ENCODE measurements at regions not wholly inside any gene's neighbourhood (a gene's known extent, or its start where the extent isn't known, plus 50 kb on each side); places are given as distances from the start of the nearest gene placed in this dataset.

DNA sequence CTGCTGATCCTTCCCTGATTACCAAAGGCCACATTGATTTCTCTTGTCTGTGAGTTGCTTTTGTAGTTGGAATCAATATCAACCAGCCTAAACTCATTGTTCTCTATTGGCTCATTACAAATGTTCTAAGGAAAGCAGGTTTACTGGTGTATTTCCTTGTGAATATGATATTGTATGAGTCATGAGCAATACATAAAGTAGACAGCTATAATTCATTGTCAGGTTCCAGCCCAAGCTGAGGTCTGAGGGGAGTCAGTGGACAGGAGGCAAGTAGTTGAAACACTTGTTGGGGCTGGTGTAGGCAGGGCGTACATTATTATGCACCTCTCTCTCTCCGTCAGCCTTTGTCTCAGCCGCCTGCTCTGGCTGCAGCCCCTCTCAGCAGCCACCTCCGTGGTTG lies 451.7 kb downstream of the IPMK start:
- Mint-ChIP-seq H3K36me3 (peaks cover 0 to 5% of the 10 kb centered on the region in 2 donors), H3K9me3 (peaks cover 8 to 11% of the 10 kb centered on the region in 2 donors), H3K27ac (no peak overlapping the region)
- no peak for DNase-seq (ENCODE audit: low spot score in 2 of 2)
- no peak for ATAC-seq

DNA sequence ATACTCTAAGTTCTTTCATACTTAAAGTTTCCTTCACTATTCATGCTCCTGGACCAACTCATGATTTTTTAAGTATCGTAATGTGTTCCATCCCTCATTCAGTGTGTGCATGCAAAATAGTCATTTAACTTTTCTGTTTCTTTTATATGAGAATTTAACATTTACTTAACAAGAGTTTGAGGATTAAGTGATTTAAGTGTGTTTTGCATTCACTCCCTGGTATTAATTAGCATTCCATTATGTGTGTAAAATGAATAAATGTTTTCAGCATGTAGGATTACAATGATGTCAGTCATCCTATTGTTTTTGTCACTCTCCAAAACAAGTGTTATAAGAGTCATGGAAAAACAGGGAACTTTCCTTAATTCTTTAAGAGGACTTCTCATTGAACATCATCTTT lies 457.7 kb downstream of the IPMK start:
- no peaks in the 10 kb centered on the region for H3K9me3 Mint-ChIP-seq
- no peak overlapping the region for H3K27ac Mint-ChIP-seq
- ATAC-seq: no peak
- no peaks in the 10 kb centered on the region for H3K36me3 Mint-ChIP-seq
- DNase-seq (ENCODE audit: low spot score in 2 of 2): no peak

DNA sequence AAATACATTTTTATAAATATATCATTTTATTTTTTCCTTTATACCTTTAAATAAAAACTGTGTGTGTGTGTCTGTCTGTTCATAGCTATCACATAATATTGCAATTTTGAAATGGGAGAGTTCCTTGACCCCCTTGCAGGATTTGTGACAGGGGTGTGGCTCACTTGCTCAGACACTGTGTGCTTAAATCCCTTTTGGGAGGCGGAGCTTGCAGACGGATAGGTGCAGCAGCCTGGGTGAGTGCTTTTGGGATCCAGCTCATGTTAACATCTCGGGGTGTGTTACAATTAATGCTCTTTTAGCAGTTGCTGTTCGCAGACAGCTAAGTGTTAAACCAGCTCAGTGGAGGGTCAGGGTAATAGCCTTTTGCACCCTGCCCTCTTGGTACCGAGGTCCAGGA lies 459.8 kb downstream of the IPMK start:
- no peaks in the 10 kb centered on the region for H3K36me3 Mint-ChIP-seq
- no peaks in the 10 kb centered on the region for H3K9me3 Mint-ChIP-seq
- no peak for ATAC-seq
- no peak overlapping the region for H3K27ac Mint-ChIP-seq
- DNase-seq (ENCODE audit: low spot score in 2 of 2): no peak

DNA sequence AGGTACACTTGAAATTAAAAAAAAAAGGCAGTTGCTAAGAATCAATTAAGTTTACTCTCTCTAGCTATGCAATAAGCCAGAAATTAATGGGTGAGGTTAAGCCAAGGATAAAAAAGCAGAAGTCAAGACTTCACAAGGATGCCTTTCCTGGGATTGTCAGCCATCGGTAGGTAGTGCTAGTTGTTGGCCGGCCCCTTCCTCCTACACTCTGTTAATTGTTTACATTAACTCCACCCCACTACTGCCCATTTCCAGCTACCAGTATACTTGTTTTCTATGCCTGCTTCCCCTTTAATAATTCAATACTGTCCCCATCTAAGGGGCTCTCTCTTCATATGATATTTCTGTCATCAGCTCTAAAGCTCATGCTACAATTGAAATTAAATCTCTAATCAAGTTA lies 461.0 kb downstream of the IPMK start:
- H3K9me3 Mint-ChIP-seq: peaks cover 0 to 2% of the 10 kb centered on the region in 2 donors
- H3K27ac Mint-ChIP-seq: no peak overlapping the region
- no peaks in the 10 kb centered on the region for H3K36me3 Mint-ChIP-seq
- no peak for DNase-seq (ENCODE audit: low spot score in 2 of 2)
- no peak for ATAC-seq

DNA sequence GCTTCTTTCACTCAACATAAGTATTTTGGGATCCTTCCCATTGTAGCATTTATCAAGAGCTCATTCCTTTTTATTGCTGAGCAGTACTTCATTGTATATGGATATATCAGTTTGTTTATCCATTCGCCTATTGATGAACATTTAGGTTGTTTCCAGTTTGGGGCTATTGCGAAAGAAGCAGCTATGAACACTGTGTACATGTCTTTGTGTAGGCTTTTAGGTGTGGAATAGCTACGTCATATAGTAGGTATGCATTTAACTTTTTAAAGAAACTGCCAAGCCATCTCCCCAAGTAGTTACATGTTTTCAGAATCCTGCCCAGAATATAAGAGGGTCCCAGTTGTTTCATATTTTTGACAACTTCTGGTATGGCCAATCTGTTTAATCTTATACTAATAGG lies 468.1 kb downstream of the IPMK start:
- H3K36me3 Mint-ChIP-seq: no peaks in the 10 kb centered on the region
- ATAC-seq: no peak
- DNase-seq (ENCODE audit: low spot score in 2 of 2): no peak
- H3K27ac Mint-ChIP-seq: no peak overlapping the region
- peaks cover 0 to 6% of the 10 kb centered on the region in 2 donors for H3K9me3 Mint-ChIP-seq

DNA sequence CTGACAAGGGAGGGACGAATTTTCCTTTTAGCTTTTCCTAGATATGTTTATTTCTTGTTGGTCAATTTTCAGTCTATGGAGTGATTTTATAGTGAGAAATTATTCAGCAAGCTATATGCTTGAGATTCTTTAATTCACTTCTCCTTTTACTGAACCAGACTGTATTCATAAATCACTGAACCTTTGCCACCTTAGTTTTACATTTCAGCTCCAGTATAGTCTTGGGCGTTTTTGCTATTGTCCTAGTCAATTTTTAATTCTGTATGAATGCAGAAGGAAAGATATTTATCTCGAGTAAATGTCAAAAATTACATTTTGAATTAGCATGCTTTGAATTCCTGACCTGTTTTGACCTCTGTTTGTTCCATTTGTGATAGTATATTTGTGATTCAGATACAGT lies 468.9 kb downstream of the IPMK start:
- no peak for ATAC-seq
- H3K36me3 Mint-ChIP-seq: no peaks in the 10 kb centered on the region

DNA sequence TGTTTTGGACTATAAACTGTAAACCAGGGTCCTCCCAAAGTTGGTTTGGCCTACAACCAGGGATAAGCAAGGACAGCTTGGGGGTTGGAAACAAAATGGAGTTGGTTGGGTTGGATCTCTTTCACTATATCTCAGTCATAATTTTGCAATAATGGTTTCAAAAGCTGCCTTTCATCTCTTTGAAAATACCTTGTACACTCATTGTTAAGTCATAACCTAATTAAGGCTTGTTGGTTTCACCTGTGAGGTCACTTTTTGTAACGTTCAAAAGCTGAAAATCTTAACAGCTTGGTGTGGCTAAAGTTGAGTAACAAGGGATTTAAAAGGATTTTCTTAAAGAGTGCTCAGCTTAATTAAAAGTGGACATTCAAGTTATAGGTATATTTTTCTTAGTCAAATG lies 476.1 kb downstream of the IPMK start:
- Mint-ChIP-seq H3K9me3 (peaks cover 5 to 15% of the 10 kb centered on the region in 2 donors), H3K27ac (no peak overlapping the region), H3K36me3 (no peaks in the 10 kb centered on the region)
- no peak for ATAC-seq
- no peak for DNase-seq (ENCODE audit: low spot score in 2 of 2)

More for the DNA sequence above, 468.9 kb downstream of the IPMK start:
- Mint-ChIP-seq H3K27ac (no peak overlapping the region), H3K9me3 (peaks cover 0 to 6% of the 10 kb centered on the region in 2 donors)
- DNase-seq (ENCODE audit: low spot score in 2 of 2): no peak

DNA sequence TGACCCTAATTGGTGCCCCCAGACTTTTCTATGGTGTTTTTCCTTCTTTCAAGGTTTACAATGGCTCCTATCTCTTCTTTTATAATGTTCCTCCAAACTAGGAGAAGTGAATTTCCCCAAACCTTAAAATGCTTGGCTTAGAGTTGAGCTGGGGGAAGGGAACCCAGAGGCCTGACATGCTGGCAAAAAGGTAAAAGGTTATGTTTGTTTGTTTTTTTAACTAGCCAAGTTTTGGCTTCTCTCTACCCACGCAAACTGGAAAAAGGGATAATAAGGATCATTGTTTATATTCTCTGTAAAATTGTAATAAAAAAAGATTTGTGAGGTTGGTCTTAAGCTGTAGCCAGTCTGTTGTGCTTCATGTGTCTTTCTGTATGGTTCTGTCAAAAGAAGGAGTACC lies 477.0 kb downstream of the IPMK start:
- DNase-seq (ENCODE audit: low spot score in 2 of 2) (no peak), ATAC-seq (no peak)
- peaks cover 5 to 15% of the 10 kb centered on the region in 2 donors for H3K9me3 Mint-ChIP-seq
- no peaks in the 10 kb centered on the region for H3K36me3 Mint-ChIP-seq
- no peak overlapping the region for H3K27ac Mint-ChIP-seq

DNA sequence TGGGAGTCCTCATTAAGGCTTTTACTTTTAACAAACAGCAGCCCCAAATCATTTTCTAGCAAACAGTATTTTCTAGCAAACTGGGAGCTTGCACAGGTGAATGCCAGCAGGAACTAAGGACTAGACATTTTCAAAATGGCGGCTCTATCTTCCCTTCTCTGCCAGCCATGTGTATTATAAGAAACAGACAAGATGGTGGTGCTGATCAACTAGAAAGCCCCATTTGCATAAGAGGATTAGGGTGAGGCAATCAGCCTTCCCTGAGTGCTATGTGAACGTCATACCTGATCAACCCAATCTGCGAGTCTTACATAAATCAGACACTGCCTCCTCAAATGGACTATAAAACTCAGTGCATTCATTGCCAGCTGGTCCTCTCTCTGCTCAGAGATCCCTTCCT lies 479.6 kb downstream of the IPMK start:
- no peak for DNase-seq (ENCODE audit: low spot score in 2 of 2)
- no peak overlapping the region for H3K27ac Mint-ChIP-seq
- H3K36me3 Mint-ChIP-seq: no peaks in the 10 kb centered on the region
- ATAC-seq: no peak
- H3K9me3 Mint-ChIP-seq: peaks cover 5 to 15% of the 10 kb centered on the region in 2 donors

DNA sequence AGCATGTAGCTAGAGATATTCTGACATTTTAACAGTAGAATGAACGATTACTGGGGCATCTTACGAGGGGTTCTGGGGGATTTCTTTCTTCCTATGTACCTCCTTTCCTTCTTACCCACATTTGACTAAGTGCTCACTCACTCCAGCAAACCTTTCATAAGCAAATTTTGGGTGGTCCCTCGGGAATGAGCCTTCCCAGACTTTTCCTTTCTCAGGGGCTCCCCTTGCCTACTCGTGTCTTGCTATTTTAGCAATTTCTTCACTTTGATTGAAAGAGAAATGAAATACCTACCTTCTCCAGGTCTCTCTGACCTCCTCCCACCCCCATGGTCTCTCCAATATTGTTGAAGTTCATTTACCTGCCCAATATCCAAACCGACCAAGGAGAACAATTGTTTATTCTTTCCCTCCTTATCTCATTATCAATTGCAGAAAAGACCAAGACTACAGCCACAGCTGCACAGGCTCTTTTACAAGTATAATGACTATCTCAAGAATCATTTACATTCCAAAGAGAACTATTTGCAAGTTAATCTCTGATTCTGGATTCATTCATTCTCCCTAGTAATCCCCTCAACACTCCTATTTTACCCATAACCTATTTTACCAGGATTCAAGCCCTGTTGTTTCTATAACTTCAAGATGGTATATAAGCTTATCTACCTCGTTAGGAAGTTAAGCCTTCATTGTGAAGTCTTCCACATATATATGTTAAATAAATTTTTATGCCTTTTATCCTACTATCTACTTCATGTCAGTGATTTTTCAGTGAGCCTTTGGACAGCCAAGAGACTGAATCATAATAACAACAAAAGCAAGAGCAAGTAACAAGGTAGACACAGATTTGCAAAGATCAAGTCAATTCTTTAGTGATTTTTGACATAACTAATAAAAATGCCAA lies 480.6 kb downstream of the IPMK start:
- no peak for ATAC-seq
- Mint-ChIP-seq H3K36me3 (no peaks in the 10 kb centered on the region), H3K27ac (no peak overlapping the region), H3K9me3 (peaks cover 5 to 15% of the 10 kb centered on the region in 2 donors)
- no peak for DNase-seq (ENCODE audit: low spot score in 2 of 2)

DNA sequence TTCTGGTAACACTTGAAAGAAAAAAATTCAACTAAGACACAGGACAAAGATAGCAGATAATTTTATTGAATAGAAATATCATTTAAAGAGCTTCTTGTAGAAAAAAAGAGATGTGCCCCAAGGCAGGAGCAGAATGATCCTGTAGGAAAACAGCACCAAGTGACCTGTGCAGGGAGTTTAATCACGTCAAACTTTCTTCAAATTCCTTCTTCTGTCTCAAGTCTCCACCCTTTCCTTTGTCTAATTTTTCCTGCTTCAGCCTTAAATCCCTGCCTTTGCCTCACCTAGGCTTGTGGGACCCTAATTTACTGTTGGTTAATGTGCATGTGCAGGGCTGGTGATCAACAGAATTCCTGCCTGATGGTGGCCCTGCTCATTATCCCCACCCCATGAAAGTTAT lies 481.4 kb downstream of the IPMK start:
- peaks cover 5 to 21% of the 10 kb centered on the region in 2 donors for H3K9me3 Mint-ChIP-seq
- H3K36me3 Mint-ChIP-seq: no peaks in the 10 kb centered on the region

DNA sequence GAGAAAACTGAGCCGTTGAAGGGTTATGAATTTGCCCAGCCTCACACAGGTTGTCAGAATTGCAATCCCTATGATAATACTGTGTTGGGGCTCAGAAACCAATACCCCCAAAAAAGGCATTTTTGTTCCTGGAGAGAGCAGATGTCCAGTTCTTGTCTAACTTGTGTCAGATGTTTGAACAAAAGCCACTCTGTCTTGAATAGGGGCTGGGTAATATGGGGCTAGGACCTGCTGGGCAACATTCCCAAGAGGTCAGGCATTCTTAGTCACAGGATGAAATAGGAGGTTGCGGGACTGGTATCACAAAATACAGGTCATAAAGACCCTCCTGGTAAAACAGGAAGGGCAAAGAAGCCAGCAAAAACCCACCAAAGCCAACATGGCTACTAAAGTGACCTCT lies 482.1 kb downstream of the IPMK start:
- Mint-ChIP-seq H3K9me3 (peaks cover 5 to 20% of the 10 kb centered on the region in 2 donors), H3K36me3 (no peaks in the 10 kb centered on the region), H3K27ac (no peak overlapping the region)
- ATAC-seq: no peak
- DNase-seq (ENCODE audit: low spot score in 2 of 2): no peak

More for the DNA sequence above, 481.4 kb downstream of the IPMK start:
- no peak for ATAC-seq
- no peak for DNase-seq (ENCODE audit: low spot score in 2 of 2)
- H3K27ac Mint-ChIP-seq: no peak overlapping the region

DNA sequence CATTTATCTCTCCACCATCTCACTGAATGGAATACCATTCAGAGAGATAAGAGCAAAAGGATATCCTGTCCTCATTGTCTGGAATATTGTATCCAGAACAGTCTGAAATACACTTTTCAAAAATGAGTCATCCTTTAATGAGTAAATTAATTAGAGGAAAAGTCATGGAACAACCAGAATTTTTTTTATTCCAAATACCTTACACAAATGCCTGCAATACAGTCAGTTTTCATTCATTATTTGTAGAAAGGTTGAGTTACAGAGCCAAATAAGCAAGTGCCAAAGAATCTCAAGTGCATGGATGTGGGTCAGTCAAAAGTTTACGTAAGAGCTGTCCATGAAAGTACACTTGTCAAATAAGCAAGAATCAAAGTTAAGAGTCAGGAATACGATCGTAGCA lies 482.6 kb downstream of the IPMK start:
- DNase-seq (ENCODE audit: low spot score in 2 of 2) (no peak), ATAC-seq (no peak)
- Mint-ChIP-seq H3K9me3 (peaks cover 7 to 22% of the 10 kb centered on the region in 2 donors), H3K36me3 (no peaks in the 10 kb centered on the region), H3K27ac (no peak overlapping the region)

DNA sequence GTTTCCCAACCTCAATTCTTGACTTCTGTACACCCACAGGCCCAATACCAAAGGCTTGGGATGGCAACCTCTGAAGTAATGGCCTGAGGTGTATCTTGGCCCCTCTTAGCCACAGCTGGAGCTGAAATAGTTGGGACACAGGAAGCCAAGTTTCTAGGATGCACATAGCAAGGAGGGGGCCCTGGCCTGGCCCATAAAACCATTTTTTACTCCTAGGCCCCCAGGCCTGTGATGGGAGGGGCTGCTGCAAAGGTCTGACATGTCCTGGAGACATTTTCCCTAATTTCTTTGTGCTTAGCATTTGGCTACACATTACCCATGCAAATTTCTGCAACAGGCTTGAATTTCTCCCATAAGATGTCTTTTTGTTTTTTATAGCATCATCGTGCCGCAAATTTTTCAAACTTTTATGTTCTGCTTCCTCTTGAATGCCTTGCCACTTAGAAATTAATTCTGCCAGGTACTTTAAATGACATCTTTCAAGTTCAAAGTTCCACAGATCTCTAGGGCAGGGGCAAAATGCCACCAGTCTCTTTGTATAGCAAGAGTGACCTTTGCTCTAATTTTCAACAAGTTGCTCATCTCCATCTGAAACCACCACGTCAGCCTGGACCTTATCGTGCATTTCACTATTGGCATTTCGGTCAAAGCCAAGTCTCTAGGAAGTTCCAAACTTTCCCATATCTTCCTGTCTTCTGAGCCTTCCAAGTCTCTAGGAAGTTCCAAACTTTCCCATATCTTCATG lies 490.8 kb downstream of the IPMK start:
- H3K9me3 Mint-ChIP-seq: peaks cover 20 to 21% of the 10 kb centered on the region in 2 donors
- ATAC-seq (no peak), DNase-seq (ENCODE audit: low spot score in 2 of 2) (no peak)
- no peak overlapping the region for H3K27ac Mint-ChIP-seq
- no peaks in the 10 kb centered on the region for H3K36me3 Mint-ChIP-seq

DNA sequence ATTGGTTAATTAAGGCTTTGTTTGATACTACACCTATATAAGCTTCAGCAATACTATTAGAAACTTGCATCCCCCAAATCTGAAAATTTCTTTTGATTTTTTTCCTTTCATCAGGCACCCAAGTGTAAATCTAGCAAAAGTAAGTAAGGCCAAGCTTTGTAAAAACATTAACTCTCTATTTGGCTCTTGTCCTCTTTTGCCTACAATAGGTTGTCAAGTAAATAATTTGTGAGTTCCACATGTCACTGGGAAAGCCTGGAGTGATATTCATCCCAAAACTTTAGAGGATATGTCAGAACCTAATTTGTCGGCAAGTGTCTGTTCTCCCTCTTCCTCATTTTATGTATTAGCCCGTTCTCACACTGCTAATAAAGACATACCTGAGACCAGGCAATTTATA lies 492.4 kb downstream of the IPMK start:
- no peaks in the 10 kb centered on the region for H3K36me3 Mint-ChIP-seq
- H3K27ac Mint-ChIP-seq: no peak overlapping the region
- ATAC-seq (no peak), DNase-seq (ENCODE audit: low spot score in 2 of 2) (no peak)
- peaks cover 19 to 20% of the 10 kb centered on the region in 2 donors for H3K9me3 Mint-ChIP-seq

DNA sequence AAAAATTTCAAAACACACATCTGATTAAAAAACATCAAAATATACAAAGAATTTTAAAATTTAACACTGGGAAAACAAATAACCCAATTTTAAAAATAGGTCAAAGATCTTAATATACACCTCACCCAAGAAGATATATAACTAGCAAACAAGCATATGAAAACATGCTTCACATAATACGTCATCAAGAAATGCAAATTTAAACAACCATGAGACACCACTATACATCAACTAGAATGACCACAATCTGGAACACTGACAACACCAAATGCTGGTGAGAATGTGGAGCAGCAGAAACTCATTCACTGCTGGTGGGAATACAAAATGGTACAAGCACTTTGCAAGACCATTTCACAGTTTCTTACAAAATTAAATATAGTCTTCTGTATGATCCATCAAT lies 498.4 kb downstream of the IPMK start:
- no peak for DNase-seq (ENCODE audit: low spot score in 2 of 2)
- H3K36me3 Mint-ChIP-seq: peaks cover 0 to 7% of the 10 kb centered on the region in 2 donors

DNA sequence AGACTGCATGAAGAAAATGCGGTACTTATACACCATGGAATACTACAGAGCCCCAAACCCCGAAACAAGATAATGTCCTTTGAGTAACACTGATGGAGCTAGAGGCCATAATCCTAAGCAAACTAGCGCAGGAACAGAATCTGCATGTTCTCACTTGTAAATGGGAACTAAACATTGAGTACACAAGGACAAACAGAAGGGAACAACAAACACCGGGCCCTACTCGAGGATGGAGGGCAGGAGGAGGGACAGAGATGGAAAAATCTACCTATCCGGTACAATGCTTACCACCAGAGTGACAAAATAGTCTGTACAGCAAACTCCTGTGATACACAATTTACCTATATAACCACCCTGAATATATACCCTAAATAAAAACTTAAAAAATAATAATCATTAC lies 507.9 kb downstream of the IPMK start:
- DNase-seq (ENCODE audit: low spot score in 2 of 2) (no peak), ATAC-seq (no peak)
- Mint-ChIP-seq H3K36me3 (no peaks in the 10 kb centered on the region), H3K27ac (no peak overlapping the region), H3K9me3 (peaks cover 4 to 16% of the 10 kb centered on the region in 2 donors)

More for the DNA sequence above, 498.4 kb downstream of the IPMK start:
- peaks cover 14 to 18% of the 10 kb centered on the region in 2 donors for H3K9me3 Mint-ChIP-seq
- no peak for ATAC-seq
- no peak overlapping the region for H3K27ac Mint-ChIP-seq
